Ascending aorta (tissue), 2 donors: ENCODE measurements at regions not wholly inside any gene's neighbourhood (a gene's known extent, or its start where the extent isn't known, plus 50 kb on each side); places are given as distances from the start of the nearest gene placed in this dataset.

Experiments
- DNase-seq, 2 donors: peaks; one replicate each; pipeline ENCODE4 v3.0.0-alpha.2; 2019; ENCODE audit warnings: low spot score in 2 of 2
- H3K27ac ChIP-seq, 2 donors: fragments of 200-600 bp; sonication (generic); one replicate each; pipeline ENCODE4 v1.5.1; 2016 to 2017; ENCODE audit warnings: mild to moderate bottlenecking in 1 of 2
- H3K27me3 ChIP-seq: fragments of 200-600 bp; sonication (generic); one replicate; pipeline ENCODE4 v1.5.1; 2017
- H3K36me3 ChIP-seq, 2 donors: fragments of 200-600 bp; sonication (generic); one replicate each; pipeline ENCODE4 v1.5.1; 2016
- H3K4me1 ChIP-seq, 2 donors: fragments of 200-600 bp; sonication (generic); one replicate each; pipeline ENCODE4 v1.5.1; 2016 to 2017; ENCODE audit warnings: mild to moderate bottlenecking in 1 of 2
- H3K4me3 ChIP-seq, 2 donors: fragments of 200-600 bp; sonication (generic); one replicate each; pipeline ENCODE4 v1.5.1; 2016 to 2017; ENCODE audit warnings: mild to moderate bottlenecking in 1 of 2
- H3K9me3 ChIP-seq, 2 donors: fragments of 200-600 bp; sonication (generic); one replicate each; pipeline ENCODE4 v1.5.1; 2016
- CTCF ChIP-seq, 3 experiments: fragments of 200-600 bp in 2 of 3; fragments of 450-650 bp in 1 of 3; sonication (generic) in 2 of 3; IDR thresholded peaks; one replicate each; pipeline ENCODE4 v1.5.1; 2016 to 2019; ENCODE audit warnings: antibody characterized with exemption in 3 of 3, mild to moderate bottlenecking in 1 of 3, moderate library complexity in 1 of 3
- intact Hi-C: fragments of 100-400 bp; cut with DNase I; formaldehyde crosslinking; loops from one replicate; pipeline ENCODE4 v1.15.1; 2023

GRCh38 chr14:26124896-26125438, 472.9 kb downstream of the NOVA1 start:
- DNase-seq = no peak
- TF ChIP-seq CTCF (IDR thresholded peaks at IDR 0.05) = no peak
- no peaks in the 10 kb centered on the region for H3K9me3 ChIP-seq
- H3K4me1 ChIP-seq = no peaks in the 10 kb centered on the region
- no peak overlapping the region for H3K27ac ChIP-seq
- no peaks in the 10 kb centered on the region for H3K27me3 ChIP-seq
- no peaks in the 10 kb centered on the region for H3K36me3 ChIP-seq
- no peak overlapping the region for H3K4me3 ChIP-seq
- intact Hi-C loops = no loop called here

GRCh38 chr14:26123459-26123858, 474.4 kb downstream of the NOVA1 start:
- no peaks in the 10 kb centered on the region for H3K4me1 ChIP-seq
- no peak overlapping the region for H3K27ac ChIP-seq
- DNase-seq = no peak
- H3K27me3 ChIP-seq = no peaks in the 10 kb centered on the region
- intact Hi-C loops = no loop called here
- TF ChIP-seq CTCF (IDR thresholded peaks at IDR 0.05) = no peak
- H3K36me3 ChIP-seq = no peaks in the 10 kb centered on the region
- no peak overlapping the region for H3K4me3 ChIP-seq
- H3K9me3 ChIP-seq = no peaks in the 10 kb centered on the region

DNA sequence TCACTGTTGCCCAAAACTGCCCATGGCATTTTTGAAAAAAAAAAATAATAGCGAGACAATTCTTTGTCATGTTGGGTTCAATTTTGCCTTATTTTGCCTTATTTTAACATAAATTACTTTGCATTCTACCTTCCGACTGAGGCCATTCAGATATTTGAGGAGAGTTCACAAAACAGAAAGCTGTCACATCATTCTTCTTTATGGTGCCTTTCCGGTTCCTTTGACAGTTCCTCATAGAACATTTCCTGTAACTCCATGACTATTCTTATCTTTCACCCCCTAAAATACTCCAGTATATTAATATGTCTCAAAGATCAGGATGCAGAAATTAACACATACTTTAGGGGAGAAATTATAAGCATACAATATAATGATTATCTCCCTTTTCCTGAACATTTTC, 476.7 kb downstream of the NOVA1 start:
- no peaks in the 10 kb centered on the region for H3K27me3 ChIP-seq
- H3K9me3 ChIP-seq = no peaks in the 10 kb centered on the region
- no peak for TF ChIP-seq CTCF (IDR thresholded peaks at IDR 0.05)
- intact Hi-C loops = no loop called here
- no peak overlapping the region for H3K4me3 ChIP-seq
- no peaks in the 10 kb centered on the region for H3K4me1 ChIP-seq
- no peak overlapping the region for H3K27ac ChIP-seq
- DNase-seq = no peak
- no peaks in the 10 kb centered on the region for H3K36me3 ChIP-seq

DNA sequence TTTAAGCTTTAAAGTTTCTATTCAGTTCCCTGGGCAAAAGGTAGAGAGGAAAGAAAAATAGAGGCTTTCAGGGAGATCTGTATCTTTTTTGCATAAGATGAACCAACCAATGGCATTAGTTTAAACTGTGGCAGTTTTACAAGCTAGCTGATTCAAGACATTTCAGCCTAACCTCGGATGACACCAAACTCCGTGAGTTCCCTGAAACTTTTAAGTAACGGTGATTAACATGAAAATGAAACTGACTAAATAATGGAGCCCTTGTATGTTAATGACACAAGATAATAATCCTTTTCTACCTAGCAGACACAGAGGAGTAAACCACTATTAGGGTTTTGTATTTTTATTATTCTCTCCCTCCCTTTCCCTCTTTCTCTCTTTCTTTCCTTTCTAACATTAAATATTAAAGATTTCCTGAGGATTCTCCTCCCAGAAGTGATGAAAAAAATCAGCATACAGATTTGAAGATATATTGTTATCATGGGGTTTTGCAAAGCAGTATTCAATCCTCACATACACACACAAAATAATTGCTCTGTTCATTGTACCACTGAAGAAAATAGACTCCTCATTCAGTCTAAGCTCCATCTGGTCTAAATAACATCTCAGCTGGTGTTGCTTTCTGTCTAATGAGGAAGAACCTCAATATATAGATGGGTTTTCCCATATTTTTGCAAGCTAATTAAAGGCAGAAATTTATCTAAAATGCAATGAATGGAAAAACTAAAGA, 483.8 kb downstream of the NOVA1 start:
- Histone ChIP-seq H3K27ac (no peak overlapping the region), H3K4me3 (no peak overlapping the region), H3K27me3 (no peaks in the 10 kb centered on the region), H3K9me3 (no peaks in the 10 kb centered on the region), H3K4me1 (no peaks in the 10 kb centered on the region), H3K36me3 (no peaks in the 10 kb centered on the region)
- no peak for DNase-seq
- intact Hi-C loops = no loop called here
- no peak for TF ChIP-seq CTCF (IDR thresholded peaks at IDR 0.05)

DNA sequence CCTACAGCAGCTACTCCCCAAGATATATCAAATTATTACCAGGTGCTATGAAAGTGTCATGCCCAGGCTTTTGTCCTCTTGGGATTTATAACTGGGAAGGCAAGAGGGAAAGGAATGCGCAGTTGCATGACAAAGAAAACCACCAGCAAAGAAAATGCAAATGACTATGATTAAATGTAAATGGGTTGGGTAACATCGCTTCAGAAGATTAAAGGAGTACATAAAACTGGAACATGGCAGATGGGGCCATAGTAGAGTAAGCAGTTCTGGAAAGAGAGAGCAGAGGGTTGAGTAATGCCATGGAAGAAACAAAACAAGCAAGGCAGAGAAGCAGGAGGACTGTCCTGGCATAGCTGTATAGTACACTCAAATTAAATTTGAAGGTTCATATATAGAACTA, 493.1 kb downstream of the NOVA1 start:
- Histone ChIP-seq H3K27ac (no peak overlapping the region), H3K27me3 (no peaks in the 10 kb centered on the region), H3K36me3 (no peaks in the 10 kb centered on the region), H3K9me3 (no peaks in the 10 kb centered on the region), H3K4me1 (no peaks in the 10 kb centered on the region), H3K4me3 (no peak overlapping the region)
- DNase-seq = no peak
- intact Hi-C loops = no loop called here
- no peak for TF ChIP-seq CTCF (IDR thresholded peaks at IDR 0.05)
